Fibroblast of lung (primary cell): ENCODE measurements at regions not wholly inside any gene's neighbourhood (a gene's known extent, or its start where the extent isn't known, plus 50 kb on each side); places are given as distances from the start of the nearest gene placed in this dataset.
A peak's percentile ranks its signal among the peaks of the same experiment; 100 is the strongest.

Experiments used
- DNase-seq, 2 donors: peaks; one replicate each; pipeline versions ENCODE4 v3.0.0 to v3.0.0-alpha.2; 2010; ENCODE audit warnings: low read depth in 2 of 2
- H2AFZ ChIP-seq: 2 replicates; pipeline ENCODE4 v1.5.1; 2012; ENCODE audit warnings: low read length, control low read depth, inconsistent platforms
- H3K27ac ChIP-seq: 2 replicates; pipeline ENCODE4 v1.5.1; 2011; ENCODE audit warnings: low read length, control low read depth; ENCODE audit not compliant: insufficient read depth
- H3K27me3 ChIP-seq: 2 replicates; pipeline ENCODE4 v1.5.1; 2011; ENCODE audit warnings: mild to moderate bottlenecking, low read length; ENCODE audit not compliant: control insufficient read depth, insufficient read depth
- H3K36me3 ChIP-seq: 2 replicates; pipeline ENCODE4 v1.5.1; 2011; ENCODE audit warnings: low read length; ENCODE audit not compliant: control insufficient read depth, insufficient read depth
- H3K4me1 ChIP-seq: 2 replicates; pipeline ENCODE4 v1.5.1; 2011; ENCODE audit warnings: low read length; ENCODE audit not compliant: control insufficient read depth, insufficient read depth; ENCODE audit errors: extremely low read depth
- H3K4me2 ChIP-seq: 2 replicates; pipeline ENCODE4 v1.5.1; 2011; ENCODE audit warnings: low read length, control low read depth; ENCODE audit not compliant: insufficient read depth; ENCODE audit errors: extremely low read depth
- H3K4me3 ChIP-seq, 4 experiments: fragments of 200-600 bp in 1 of 4; sonication (generic) in 1 of 4; replicated peaks in 1 of 4; 2 replicates each; pipeline ENCODE4 v1.5.1; 2011 to 2016; ENCODE audit warnings: low read length in 4 of 4, low read depth in 3 of 4, mild to moderate bottlenecking in 3 of 4, control low read depth in 2 of 4, inconsistent platforms in 1 of 4, mixed read lengths in 1 of 4; ENCODE audit not compliant: insufficient read depth in 1 of 4; ENCODE audit errors: control extremely low read depth in 1 of 4
- H3K79me2 ChIP-seq: 2 replicates; pipeline ENCODE4 v1.5.1; 2012; ENCODE audit warnings: mild to moderate bottlenecking, low read length, inconsistent platforms; ENCODE audit not compliant: control insufficient read depth, insufficient read depth
- H3K9ac ChIP-seq: 2 replicates; pipeline ENCODE4 v1.5.1; 2011; ENCODE audit warnings: mild to moderate bottlenecking, low read length, control low read depth; ENCODE audit not compliant: insufficient read depth
- H3K9me3 ChIP-seq: 2 replicates; pipeline ENCODE4 v1.5.1; 2012; ENCODE audit warnings: low read depth, low read length; ENCODE audit not compliant: control insufficient read depth, insufficient read depth
- H4K20me1 ChIP-seq: 2 replicates; pipeline ENCODE4 v1.5.1; 2011; ENCODE audit warnings: low read length; ENCODE audit not compliant: control insufficient read depth, insufficient read depth; ENCODE audit errors: extremely low read depth
- EZH2 ChIP-seq: IDR thresholded peaks from 2 replicates; pipeline ENCODE4 v1.5.1; 2012; ENCODE audit warnings: low read length, control low read depth, mild to moderate bottlenecking; ENCODE audit errors: missing control alignments
- TF ChIP-seq, protein P1 (sequence below), 2 donors: IDR thresholded peaks in 1 of 2; conservative IDR thresholded peaks in 1 of 2; 1 replicate in 1 of 2; 2 replicates in 1 of 2; pipeline ENCODE4 v1.5.1; 2011 to 2012; ENCODE audit warnings: low read length in 2 of 2, control low read depth in 1 of 2, inconsistent platforms in 1 of 2, low read depth in 1 of 2, mild to moderate bottlenecking in 1 of 2

DNA sequence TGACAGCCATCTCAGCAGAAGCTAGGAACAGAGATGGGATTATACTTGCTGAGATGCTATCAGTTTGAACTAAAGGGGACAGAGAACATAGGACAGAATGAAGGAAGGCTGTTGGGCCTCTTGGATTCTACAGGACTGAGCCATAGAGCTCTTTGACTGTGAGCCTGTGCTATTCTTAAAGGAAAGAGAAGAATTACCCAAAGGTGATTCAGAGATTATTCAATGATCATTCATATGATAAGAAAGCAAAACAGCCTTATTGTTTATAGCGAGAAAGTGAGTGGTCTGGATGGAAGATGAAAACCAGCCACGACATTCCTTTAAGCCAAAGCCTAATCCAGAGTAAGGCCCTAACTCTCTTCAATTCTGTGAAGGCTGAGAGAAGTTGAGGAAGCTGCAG lies 69.7 kb upstream of the NEUROD6 start:
- no peaks in the 10 kb centered on the region for H3K4me1 ChIP-seq
- peak in 1 of 2 donors; percentile 64 for DNase-seq
- no peak overlapping the region for H2AFZ ChIP-seq
- no peak overlapping the region for H3K9ac ChIP-seq
- H3K4me2 ChIP-seq, result no peak overlapping the region
- H3K27ac ChIP-seq, result no peak overlapping the region
- no peaks in the 10 kb centered on the region for H3K79me2 ChIP-seq
- no peak overlapping the region for H3K4me3 ChIP-seq
- no peaks in the 10 kb centered on the region for H3K36me3 ChIP-seq
- H4K20me1 ChIP-seq, result no peaks in the 10 kb centered on the region
- H3K27me3 ChIP-seq, result no peaks in the 10 kb centered on the region
- TF ChIP-seq EZH2, result no peak
- no peaks in the 10 kb centered on the region for H3K9me3 ChIP-seq

DNA sequence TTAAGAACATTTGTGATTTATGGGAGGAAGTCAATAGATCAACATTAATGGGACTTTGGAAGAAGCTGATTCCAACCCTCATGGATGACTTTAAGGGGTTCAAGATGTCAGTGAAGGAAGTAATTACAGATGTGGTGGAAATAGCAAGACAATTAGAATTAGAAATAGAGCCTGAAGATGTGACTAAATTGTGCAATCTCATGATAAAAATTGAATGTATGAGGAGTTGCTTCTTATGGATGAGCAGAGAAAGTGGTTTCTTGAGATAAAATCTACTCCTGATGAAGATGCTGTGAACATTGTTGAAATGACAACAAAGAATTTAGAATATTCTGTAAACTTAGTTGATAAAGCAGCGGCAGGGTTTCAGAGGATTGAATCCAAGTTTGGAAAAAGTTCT lies 70.9 kb upstream of the NEUROD6 start:
- Histone ChIP-seq H3K79me2 (no peaks in the 10 kb centered on the region), H3K27me3 (no peaks in the 10 kb centered on the region), H3K4me3 (no peak overlapping the region), H3K4me1 (no peaks in the 10 kb centered on the region), H4K20me1 (no peaks in the 10 kb centered on the region), H3K9me3 (no peaks in the 10 kb centered on the region), H3K36me3 (no peaks in the 10 kb centered on the region), H3K9ac (no peak overlapping the region), H3K4me2 (no peak overlapping the region), H2AFZ (no peak overlapping the region), H3K27ac (no peak overlapping the region)
- no peak for DNase-seq
- TF ChIP-seq EZH2, result no peak
- TF ChIP-seq, protein P1, sequence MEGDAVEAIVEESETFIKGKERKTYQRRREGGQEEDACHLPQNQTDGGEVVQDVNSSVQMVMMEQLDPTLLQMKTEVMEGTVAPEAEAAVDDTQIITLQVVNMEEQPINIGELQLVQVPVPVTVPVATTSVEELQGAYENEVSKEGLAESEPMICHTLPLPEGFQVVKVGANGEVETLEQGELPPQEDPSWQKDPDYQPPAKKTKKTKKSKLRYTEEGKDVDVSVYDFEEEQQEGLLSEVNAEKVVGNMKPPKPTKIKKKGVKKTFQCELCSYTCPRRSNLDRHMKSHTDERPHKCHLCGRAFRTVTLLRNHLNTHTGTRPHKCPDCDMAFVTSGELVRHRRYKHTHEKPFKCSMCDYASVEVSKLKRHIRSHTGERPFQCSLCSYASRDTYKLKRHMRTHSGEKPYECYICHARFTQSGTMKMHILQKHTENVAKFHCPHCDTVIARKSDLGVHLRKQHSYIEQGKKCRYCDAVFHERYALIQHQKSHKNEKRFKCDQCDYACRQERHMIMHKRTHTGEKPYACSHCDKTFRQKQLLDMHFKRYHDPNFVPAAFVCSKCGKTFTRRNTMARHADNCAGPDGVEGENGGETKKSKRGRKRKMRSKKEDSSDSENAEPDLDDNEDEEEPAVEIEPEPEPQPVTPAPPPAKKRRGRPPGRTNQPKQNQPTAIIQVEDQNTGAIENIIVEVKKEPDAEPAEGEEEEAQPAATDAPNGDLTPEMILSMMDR (conservative IDR thresholded peaks at IDR 0.05 in 1 of 2, IDR thresholded peaks at IDR 0.05 in 1 of 2; ENCODE audit: low read depth in 1 of 2, low read length in 2 of 2), result no peak

GRCh38 chr7:31413766-31414165 lies 73.2 kb upstream of the NEUROD6 start:
- no peaks in the 10 kb centered on the region for H3K4me1 ChIP-seq
- no peak overlapping the region for H3K4me2 ChIP-seq
- H2AFZ ChIP-seq, result no peak overlapping the region
- no peaks in the 10 kb centered on the region for H3K79me2 ChIP-seq
- H3K9me3 ChIP-seq, result no peaks in the 10 kb centered on the region
- H3K27me3 ChIP-seq, result no peaks in the 10 kb centered on the region
- H4K20me1 ChIP-seq, result no peaks in the 10 kb centered on the region
- H3K9ac ChIP-seq, result no peak overlapping the region
- H3K4me3 ChIP-seq, result no peak overlapping the region
- H3K36me3 ChIP-seq, result no peaks in the 10 kb centered on the region
- no peak for DNase-seq
- no peak overlapping the region for H3K27ac ChIP-seq
- TF ChIP-seq, protein P1 (conservative IDR thresholded peaks at IDR 0.05 in 1 of 2, IDR thresholded peaks at IDR 0.05 in 1 of 2; ENCODE audit: low read depth in 1 of 2, low read length in 2 of 2), result no peak
- no peak for TF ChIP-seq EZH2
